CD14-positive monocyte (primary cell): ENCODE measurements at regions not wholly inside any gene's neighbourhood (a gene's known extent, or its start where the extent isn't known, plus 50 kb on each side); places are given as distances from the start of the nearest gene placed in this dataset.

ENCODE experiments used
- DNase-seq, 3 donors: peaks; one replicate each; pipeline ENCODE4 v3.0.0-alpha.2; 2011 to 2022
- H2AFZ ChIP-seq: 2 replicates; pipeline ENCODE4 v1.6.0; 2012; ENCODE audit warnings: mild to moderate bottlenecking, low read depth, low read length, inconsistent platforms; ENCODE audit not compliant: insufficient read depth, poor library complexity, severe bottlenecking
- H3K27ac ChIP-seq, 2 donors: 1 replicate in 1 of 2; 2 replicates in 1 of 2; pipeline ENCODE4 v1.5.1; 2012 to 2013; ENCODE audit warnings: low read length in 2 of 2, control low read depth in 1 of 2, inconsistent platforms in 1 of 2, low read depth in 1 of 2, mild to moderate bottlenecking in 1 of 2
- H3K27me3 ChIP-seq, 2 donors: one replicate each; pipeline versions ENCODE4 v1.6.0 to v1.6.1; 2011 to 2013; ENCODE audit warnings: low read length in 2 of 2; ENCODE audit not compliant: control insufficient read depth in 2 of 2, insufficient read depth in 2 of 2
- H3K36me3 ChIP-seq, 2 donors: replicated peaks in 1 of 2; 1 replicate in 1 of 2; 2 replicates in 1 of 2; pipeline versions ENCODE4 v1.5.1 to v1.6.1; 2012 to 2013; ENCODE audit warnings: low read length in 2 of 2, control low read depth in 1 of 2, inconsistent platforms in 1 of 2, mild to moderate bottlenecking in 1 of 2; ENCODE audit not compliant: insufficient read depth in 2 of 2, control insufficient read depth in 1 of 2
- H3K4me1 ChIP-seq, 2 donors: 1 replicate in 1 of 2; 2 replicates in 1 of 2; pipeline versions ENCODE4 v1.5.1 to v1.6.1; 2012 to 2013; ENCODE audit warnings: low read length in 2 of 2, control low read depth in 1 of 2, inconsistent platforms in 1 of 2, mild to moderate bottlenecking in 1 of 2, moderate library complexity in 1 of 2; ENCODE audit not compliant: insufficient read depth in 2 of 2, control insufficient read depth in 1 of 2
- H3K4me2 ChIP-seq: replicated peaks from 2 replicates; pipeline ENCODE3; 2012; ENCODE audit warnings: low read length, moderate library complexity, mild to moderate bottlenecking; ENCODE audit not compliant: poor library complexity, severe bottlenecking; ENCODE audit errors: extremely low read depth
- H3K4me3 ChIP-seq, 3 experiments: fragments of 200-600 bp in 1 of 3; sonication (generic) in 1 of 3; replicated peaks in 1 of 3; 1 replicate in 2 of 3; 2 replicates in 1 of 3; pipeline ENCODE4 v1.5.1; 2011 to 2013; ENCODE audit warnings: low read length in 3 of 3, mild to moderate bottlenecking in 3 of 3, control low read depth in 2 of 3, low read depth in 2 of 3, inconsistent platforms in 1 of 3, moderate library complexity in 1 of 3
- H3K79me2 ChIP-seq: 2 replicates; pipeline ENCODE4 v1.6.0; 2012; ENCODE audit warnings: mild to moderate bottlenecking, control low read depth, inconsistent platforms, low read length, moderate library complexity; ENCODE audit not compliant: insufficient read depth
- H3K9ac ChIP-seq: 2 replicates; pipeline ENCODE4 v1.6.0; 2017; ENCODE audit warnings: low read length, mild to moderate bottlenecking; ENCODE audit not compliant: insufficient read depth, poor library complexity, severe bottlenecking
- H3K9me3 ChIP-seq, 2 donors: replicated peaks in 1 of 2; 1 replicate in 1 of 2; 2 replicates in 1 of 2; pipeline versions ENCODE4 v1.5.1 to v1.6.1; 2012 to 2013; ENCODE audit warnings: low read length in 2 of 2, control low read depth in 1 of 2; ENCODE audit not compliant: control insufficient read depth in 1 of 2, insufficient read depth in 1 of 2
- H4K20me1 ChIP-seq: 2 replicates; pipeline ENCODE4 v1.6.0; 2012; ENCODE audit warnings: mild to moderate bottlenecking, low read length, control low read depth, moderate library complexity; ENCODE audit not compliant: insufficient read depth
- H3K27ac Mint-ChIP-seq, 7 donors: one replicate each; pipeline ENCODE4 v1.8.0; 2020; ENCODE audit warnings: mild to moderate bottlenecking in 7 of 7, mixed read lengths in 7 of 7, moderate library complexity in 6 of 7, inconsistent platforms in 2 of 7
- H3K27me3 Mint-ChIP-seq, 3 donors: one replicate each; pipeline ENCODE4 v1.8.0; 2021 to 2022; ENCODE audit warnings: low read depth in 3 of 3, mild to moderate bottlenecking in 3 of 3, mixed read lengths in 3 of 3, moderate library complexity in 3 of 3, inconsistent platforms in 1 of 3
- H3K36me3 Mint-ChIP-seq, 2 donors: one replicate each; pipeline ENCODE4 v1.8.0; 2020; ENCODE audit warnings: mixed read lengths in 2 of 2, inconsistent platforms in 1 of 2, mild to moderate bottlenecking in 1 of 2
- H3K4me1 Mint-ChIP-seq: one replicate; pipeline ENCODE4 v1.8.0; 2020; ENCODE audit warnings: mild to moderate bottlenecking, mixed read lengths
- H3K4me3 Mint-ChIP-seq, 2 donors: one replicate each; pipeline ENCODE4 v1.8.0; 2020; ENCODE audit warnings: mild to moderate bottlenecking in 2 of 2, mixed read lengths in 2 of 2, moderate library complexity in 1 of 2
- H3K9me3 Mint-ChIP-seq, 7 donors: one replicate each; pipeline ENCODE4 v1.8.0; 2020 to 2022; ENCODE audit warnings: mixed read lengths in 7 of 7, mild to moderate bottlenecking in 6 of 7, moderate library complexity in 6 of 7, inconsistent platforms in 2 of 7
- WGBS: methylation state at CpG from one replicate; pipeline ENCODE4 v1.1.5; 2013; ENCODE audit warnings: missing lambda C conversion rate; ENCODE audit not compliant: insufficient coverage; 5-methylcytosine and 5-hydroxymethylcytosine counted together
- intact Hi-C, 2 donors: fragments of 100-400 bp; cut with micrococcal nuclease; formaldehyde crosslinking; loops; one replicate each; pipeline versions ENCODE4 v1.15.0 to v1.15.1; 2023
- TF ChIP-seq, protein P1 (sequence below): fragments of 200-600 bp; IDR thresholded peaks from one replicate; pipeline ENCODE4 v1.8.0; 2022; ENCODE audit warnings: antibody characterized with exemption, mild to moderate bottlenecking

DNA sequence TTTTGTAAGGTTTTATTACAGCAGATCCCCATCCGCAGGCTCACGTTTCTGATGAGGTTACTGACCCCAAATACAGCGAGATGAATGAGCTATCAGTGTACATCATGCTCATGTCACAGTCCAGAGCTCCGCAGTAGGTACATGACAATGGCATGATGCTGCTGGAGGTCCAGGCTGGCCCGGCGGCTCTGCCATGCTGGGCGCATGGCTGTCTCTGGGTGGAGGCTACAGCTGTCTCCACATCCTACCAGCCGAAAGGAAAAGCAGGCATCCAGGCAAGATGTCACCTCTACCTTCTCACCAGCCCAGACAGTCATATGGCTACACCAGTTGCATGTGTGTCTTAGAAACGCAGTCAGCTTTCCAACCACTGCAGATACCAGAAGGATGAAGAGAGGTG lies 90.9 kb upstream of the RNF32 start:
- intact Hi-C loops, result no loop called here

DNA sequence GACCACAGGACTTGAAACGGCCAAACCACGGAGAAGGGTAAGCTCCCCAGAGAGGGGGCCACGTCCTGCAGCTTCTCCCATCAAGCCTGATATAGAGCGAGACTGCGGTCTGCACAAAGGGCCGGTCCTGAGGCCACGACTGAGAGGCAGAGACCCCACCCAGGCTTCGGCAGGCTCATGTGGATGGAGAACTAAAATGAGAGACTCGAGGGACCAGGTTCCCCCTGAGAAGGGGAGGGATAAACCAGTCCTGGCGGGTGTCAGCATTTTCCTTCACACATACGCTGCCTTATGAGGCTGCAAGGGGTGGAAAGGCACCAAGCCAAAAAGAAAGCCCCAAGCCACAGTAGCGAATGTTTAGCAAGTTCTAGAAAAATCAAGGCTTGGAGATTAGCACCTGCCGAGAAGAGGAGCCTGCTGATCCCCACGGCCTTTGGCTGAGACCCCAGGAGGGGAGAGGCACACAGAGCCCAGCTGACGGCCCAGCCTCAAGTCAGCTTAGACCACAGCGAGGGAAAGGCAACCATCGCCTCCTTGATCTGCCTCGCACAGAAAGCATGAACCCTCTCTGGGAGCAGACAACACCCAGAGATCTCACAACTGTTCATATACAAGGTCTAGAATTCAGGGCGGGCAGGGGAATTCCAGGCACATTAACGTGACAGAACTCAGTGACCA lies 92.6 kb upstream of the RNF32 start:
- H3K9me3 Mint-ChIP-seq, result peaks cover 0 to 8% (median 4%) of the 10 kb centered on the region in 7 donors
- Histone ChIP-seq H3K79me2 (no peaks in the 10 kb centered on the region), H3K9me3 (peaks cover 0 to 9% of the 10 kb centered on the region in 2 donors), H3K9ac (no peak overlapping the region), H2AFZ (no peak overlapping the region), H3K4me1 (no peaks in the 10 kb centered on the region), H4K20me1 (no peaks in the 10 kb centered on the region), H3K4me2 (no peak overlapping the region), H3K4me3 (no peak overlapping the region), H3K36me3 (no peaks in the 10 kb centered on the region), H3K27ac (no peak overlapping the region), H3K27me3 (no peaks in the 10 kb centered on the region)
- TF ChIP-seq, protein P1, sequence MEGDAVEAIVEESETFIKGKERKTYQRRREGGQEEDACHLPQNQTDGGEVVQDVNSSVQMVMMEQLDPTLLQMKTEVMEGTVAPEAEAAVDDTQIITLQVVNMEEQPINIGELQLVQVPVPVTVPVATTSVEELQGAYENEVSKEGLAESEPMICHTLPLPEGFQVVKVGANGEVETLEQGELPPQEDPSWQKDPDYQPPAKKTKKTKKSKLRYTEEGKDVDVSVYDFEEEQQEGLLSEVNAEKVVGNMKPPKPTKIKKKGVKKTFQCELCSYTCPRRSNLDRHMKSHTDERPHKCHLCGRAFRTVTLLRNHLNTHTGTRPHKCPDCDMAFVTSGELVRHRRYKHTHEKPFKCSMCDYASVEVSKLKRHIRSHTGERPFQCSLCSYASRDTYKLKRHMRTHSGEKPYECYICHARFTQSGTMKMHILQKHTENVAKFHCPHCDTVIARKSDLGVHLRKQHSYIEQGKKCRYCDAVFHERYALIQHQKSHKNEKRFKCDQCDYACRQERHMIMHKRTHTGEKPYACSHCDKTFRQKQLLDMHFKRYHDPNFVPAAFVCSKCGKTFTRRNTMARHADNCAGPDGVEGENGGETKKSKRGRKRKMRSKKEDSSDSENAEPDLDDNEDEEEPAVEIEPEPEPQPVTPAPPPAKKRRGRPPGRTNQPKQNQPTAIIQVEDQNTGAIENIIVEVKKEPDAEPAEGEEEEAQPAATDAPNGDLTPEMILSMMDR, result no peak
- no peak overlapping the region for H3K4me3 Mint-ChIP-seq
- no peak for DNase-seq
- no peak overlapping the region for H3K27ac Mint-ChIP-seq
- peaks cover 0 to 7% (median 5%) of the 10 kb centered on the region in 3 donors for H3K27me3 Mint-ChIP-seq
- 83% methylated on average over 16 of the region's 20 CpGs for WGBS
- no peaks in the 10 kb centered on the region for H3K4me1 Mint-ChIP-seq
- intact Hi-C loops, result no loop called here
- no peaks in the 10 kb centered on the region for H3K36me3 Mint-ChIP-seq

More for the DNA sequence above, 90.9 kb upstream of the RNF32 start:
- no peaks in the 10 kb centered on the region for H3K4me1 Mint-ChIP-seq
- H3K4me3 Mint-ChIP-seq, result no peak overlapping the region
- Histone ChIP-seq H3K27me3 (no peaks in the 10 kb centered on the region), H2AFZ (no peak overlapping the region), H3K9ac (no peak overlapping the region), H3K9me3 (peaks cover 0 to 9% of the 10 kb centered on the region in 2 donors), H3K36me3 (no peaks in the 10 kb centered on the region), H3K4me3 (no peak overlapping the region), H3K27ac (no peak overlapping the region), H3K4me1 (no peaks in the 10 kb centered on the region), H4K20me1 (no peaks in the 10 kb centered on the region), H3K79me2 (no peaks in the 10 kb centered on the region), H3K4me2 (no peak overlapping the region)
- peaks cover 0 to 8% (median 4%) of the 10 kb centered on the region in 7 donors for H3K9me3 Mint-ChIP-seq
- H3K27ac Mint-ChIP-seq, result no peak overlapping the region
- DNase-seq, result no peak
- peaks cover 0 to 9% (median 8%) of the 10 kb centered on the region in 3 donors for H3K27me3 Mint-ChIP-seq
- WGBS, result 89% methylated on average over 4 of the region's 9 CpGs
- H3K36me3 Mint-ChIP-seq, result no peaks in the 10 kb centered on the region
- TF ChIP-seq, protein P1, result no peak
